ENCODE measurements at regions not wholly inside any gene's neighbourhood (a gene's known extent, or its start where the extent isn't known, plus 50 kb on each side); places are given as distances from the start of the nearest gene placed in this dataset.

GRCh38 chr5:174420651-174421407 lies 303.6 kb upstream of the MSX2 start:
- in situ Hi-C loops (cut with HindIII; ENCODE audit: low pct_unique_long_range_greater_than_20kb, low sequenced_read_pairs), result no loop called here
- ChIA-PET CTCF (interaction anchor here (1.1 to 1.5 kb wide), 2 partner anchors 10 to 316 kb away, joined by 3 to 5 read pairs; no protein-coding TSS in a partner anchor), POLR2A (no interaction called here)
- Histone ChIP-seq H3K27me3 (ENCODE audit: control insufficient read depth, insufficient read depth, low read length) (no peaks in the 10 kb centered on the region), H3K27ac (ENCODE audit: low read length) (no peak overlapping the region), H3K4me1 (ENCODE audit: control insufficient read depth, insufficient read depth, low read length) (peaks cover 12% of the 10 kb centered on the region; the same call in 1 of the 2 replicates), H3K4me3 (ENCODE audit: low read depth in 2 of 2, low read length in 2 of 2) (no peak overlapping the region), H3K9me3 (ENCODE audit: control insufficient read depth, insufficient read depth, low read depth, low read length) (no peaks in the 10 kb centered on the region), H3K36me3 (ENCODE audit: control insufficient read depth, insufficient read depth, low read length) (no peaks in the 10 kb centered on the region)
- no peak for DNase-seq (ENCODE audit: low read depth, low spot score)
- ATAC-seq, result no peak
- no TSS peak for BruUV-seq (replicated peaks)
- intact Hi-C loops (cut with micrococcal nuclease; ENCODE audit: unreplicated experiment), result loop anchor here (10.0 kb wide), 1 partner anchor 144 kb away; no protein-coding TSS in a partner anchor
- TF ChIP-seq REST (IDR thresholded peaks at IDR 0.05; ENCODE audit: insufficient read depth in 1 of 2, low read depth in 2 of 2, low read length in 1 of 2) (no peak), CTCF (IDR thresholded peaks at IDR 0.05) (no peak), TCF7L2 (IDR thresholded peaks at IDR 0.05; ENCODE audit: low read depth, low read length) (no peak), SIN3A (IDR thresholded peaks at IDR 0.05; ENCODE audit: borderline replicate concordance, insufficient read depth, low read depth, low read length) (no peak), POLR2AphosphoS5 (IDR thresholded peaks at IDR 0.05; ENCODE audit: low read depth, low read length) (no peak)

- H3K4me3 ChIP-seq (ENCODE audit: low read depth in 2 of 2, low read length in 2 of 2), result no peak overlapping the region
- H3K9me3 ChIP-seq (ENCODE audit: control insufficient read depth, insufficient read depth, low read depth, low read length), result no peaks in the 10 kb centered on the region
- H3K27ac ChIP-seq (ENCODE audit: low read length), result no peak overlapping the region
- no TSS peak for BruUV-seq (replicated peaks)
- ATAC-seq (no peak), DNase-seq (ENCODE audit: low read depth, low spot score) (no peak)
- H3K4me1 ChIP-seq (ENCODE audit: control insufficient read depth, insufficient read depth, low read length), result peaks cover 12% of the 10 kb centered on the region; the same call in 1 of the 2 replicates
- TF ChIP-seq POLR2AphosphoS5 (IDR thresholded peaks at IDR 0.05; ENCODE audit: low read depth, low read length), result no peak
- TF ChIP-seq REST (IDR thresholded peaks at IDR 0.05; ENCODE audit: insufficient read depth in 1 of 2, low read depth in 2 of 2, low read length in 1 of 2), result no peak
- no peak for TF ChIP-seq CTCF (IDR thresholded peaks at IDR 0.05)
- TF ChIP-seq TCF7L2 (IDR thresholded peaks at IDR 0.05; ENCODE audit: low read depth, low read length), result no peak
- TF ChIP-seq SIN3A (IDR thresholded peaks at IDR 0.05; ENCODE audit: borderline replicate concordance, insufficient read depth, low read depth, low read length), result no peak
- ChIA-PET POLR2A (no interaction called here), CTCF (no interaction called here)
- H3K36me3 ChIP-seq (ENCODE audit: control insufficient read depth, insufficient read depth, low read length), result no peaks in the 10 kb centered on the region
- in situ Hi-C loops (cut with HindIII; ENCODE audit: low pct_unique_long_range_greater_than_20kb, low sequenced_read_pairs), result no loop called here
- no peaks in the 10 kb centered on the region for H3K27me3 ChIP-seq (ENCODE audit: control insufficient read depth, insufficient read depth, low read length)
- intact Hi-C loops (cut with micrococcal nuclease; ENCODE audit: unreplicated experiment), result loop anchor here (10.0 kb wide), 1 partner anchor 143 kb away; no protein-coding TSS in a partner anchor
Measured at GRCh38 chr5:174421408-174421805, 303.0 kb upstream of the MSX2 start.

Data from Panc1 (cell line).